H1 (cell line): ENCODE measurements at regions not wholly inside any gene's neighbourhood (a gene's known extent, or its start where the extent isn't known, plus 50 kb on each side); places are given as distances from the start of the nearest gene placed in this dataset.

Experiments used
- CTCF ChIA-PET: fragments of 300-600 bp; sonication (Branson Sonifier 250); formaldehyde crosslinking; loops from one replicate; lab custom pipeline; 2021; ENCODE audit not compliant: partially characterized antibody; lab: Charles Lee
- POLR2A ChIA-PET: fragments of 300-600 bp; sonication (Branson Sonifier 250); formaldehyde crosslinking; loops from one replicate; lab custom pipeline; 2021; ENCODE audit warnings: inconsistent platforms; ENCODE audit not compliant: partially characterized antibody; lab: Charles Lee
- DNase-seq, 2 experiments: peaks; one replicate each; pipeline versions ENCODE4 v3.0.0 to v3.0.0-alpha.2; 2010 to 2022; ENCODE audit warnings: low spot score in 2 of 2, low read depth in 1 of 2, mixed read lengths in 1 of 2
- FAIRE-seq: peaks from 2 replicates; lab custom pipeline; 2011; peaks lifted over from hg19 to GRCh38; lab: Jason Lieb, UNC
- H2AFZ ChIP-seq: 2 replicates; pipeline ENCODE4 v1.8.1; 2012; ENCODE audit warnings: low read length, inconsistent platforms
- H2AK5ac ChIP-seq: 2 replicates; pipeline ENCODE4 v1.6.1; 2013; ENCODE audit warnings: low read depth, low read length
- H2BK120ac ChIP-seq: replicated peaks from 2 replicates; pipeline ENCODE3; 2013; ENCODE audit warnings: low read depth, low read length, inconsistent platforms
- H2BK12ac ChIP-seq: 2 replicates; pipeline ENCODE4 v1.6.1; 2013; ENCODE audit warnings: low read depth, low read length
- H2BK15ac ChIP-seq: 2 replicates; pipeline ENCODE4 v1.6.1; 2013; ENCODE audit warnings: low read length
- H2BK20ac ChIP-seq: 2 replicates; pipeline ENCODE4 v1.6.1; 2013; ENCODE audit warnings: low read length
- H2BK5ac ChIP-seq: 2 replicates; pipeline ENCODE4 v1.6.1; 2013; ENCODE audit warnings: low read depth, low read length
- H3K14ac ChIP-seq: 2 replicates; pipeline ENCODE4 v1.6.1; 2013; ENCODE audit warnings: inconsistent platforms; ENCODE audit not compliant: insufficient read length
- H3K18ac ChIP-seq: 2 replicates; pipeline ENCODE4 v1.6.1; 2013; ENCODE audit warnings: low read length; ENCODE audit errors: extremely low read depth
- H3K23ac ChIP-seq: 2 replicates; pipeline ENCODE4 v1.6.1; 2013; ENCODE audit warnings: inconsistent platforms; ENCODE audit not compliant: insufficient read length
- H3K23me2 ChIP-seq: 2 replicates; pipeline ENCODE4 v1.6.1; 2013; ENCODE audit warnings: low read depth, low read length
- H3K27ac ChIP-seq: 2 replicates; pipeline ENCODE4 v1.6.1; 2011; ENCODE audit warnings: low read depth, low read length, inconsistent platforms
- H3K27me3 ChIP-seq, 4 experiments: replicated peaks in 1 of 4; 1 replicate in 1 of 4; 2 replicates in 3 of 4; pipeline versions ENCODE4 v1.6.1 to v1.8.1; 2011 to 2013; ENCODE audit warnings: low read length in 3 of 4, mild to moderate bottlenecking in 3 of 4, inconsistent platforms in 2 of 4, mixed read lengths in 2 of 4, moderate library complexity in 1 of 4; ENCODE audit not compliant: control insufficient read depth in 3 of 4, insufficient read depth in 3 of 4; ENCODE audit errors: extremely low read depth in 1 of 4
- H3K36me3 ChIP-seq, 4 experiments: 2 replicates each; pipeline versions ENCODE4 v1.6.1 to v1.8.1; 2011 to 2013; ENCODE audit warnings: mild to moderate bottlenecking in 4 of 4, low read length in 3 of 4, moderate library complexity in 2 of 4, control low read depth in 1 of 4, inconsistent platforms in 1 of 4; ENCODE audit not compliant: insufficient read depth in 4 of 4, control insufficient read depth in 2 of 4
- H3K4ac ChIP-seq: replicated peaks from 2 replicates; pipeline ENCODE3; 2013; ENCODE audit warnings: low read length, low read depth, mixed read lengths, inconsistent platforms; ENCODE audit not compliant: insufficient read length
- H3K4me1 ChIP-seq, 4 experiments: replicated peaks in 1 of 4; 1 replicate in 1 of 4; 2 replicates in 3 of 4; pipeline versions ENCODE4 v1.6.1 to v1.8.1; 2011 to 2013; ENCODE audit warnings: low read length in 3 of 4, inconsistent platforms in 2 of 4, mixed read lengths in 1 of 4; ENCODE audit not compliant: insufficient read depth in 4 of 4, control insufficient read depth in 3 of 4
- H3K4me2 ChIP-seq, 2 experiments: 2 replicates each; pipeline versions ENCODE4 v1.6.1 to v1.8.1; 2011 to 2013; ENCODE audit warnings: low read depth in 2 of 2, low read length in 2 of 2, control low read depth in 1 of 2, inconsistent platforms in 1 of 2, mild to moderate bottlenecking in 1 of 2; ENCODE audit not compliant: insufficient read depth in 1 of 2
- H3K4me3 ChIP-seq, 4 experiments: fragments of 200-600, 300-600 bp in 1 of 4; sonication (generic), shearing (Covaris generic), sonication (Bioruptor Twin) in 1 of 4; 2 replicates each; pipeline versions ENCODE4 v1.5.1 to v1.8.1; 2011 to 2016; ENCODE audit warnings: low read length in 4 of 4, low read depth in 3 of 4, control low read depth in 2 of 4, inconsistent platforms in 2 of 4, mild to moderate bottlenecking in 2 of 4, mixed read lengths in 1 of 4, moderate library complexity in 1 of 4; ENCODE audit not compliant: insufficient read depth in 2 of 4; ENCODE audit errors: extremely low read depth in 1 of 4
- H3K56ac ChIP-seq: replicated peaks from 2 replicates; pipeline ENCODE3; 2013; ENCODE audit warnings: low read depth, mild to moderate bottlenecking, mixed read lengths, low read length, inconsistent platforms; ENCODE audit not compliant: insufficient read length
- H3K79me1 ChIP-seq: 2 replicates; pipeline ENCODE4 v1.6.1; 2013; ENCODE audit warnings: low read depth, low read length, control low read depth
- H3K79me2 ChIP-seq, 2 experiments: 2 replicates each; pipeline versions ENCODE4 v1.6.1 to v1.8.1; 2012 to 2013; ENCODE audit warnings: low read length in 2 of 2, mild to moderate bottlenecking in 2 of 2, inconsistent platforms in 1 of 2; ENCODE audit not compliant: insufficient read depth in 2 of 2, control insufficient read depth in 1 of 2
- H3K9ac ChIP-seq, 4 experiments: replicated peaks in 1 of 4; 1 replicate in 1 of 4; 2 replicates in 3 of 4; pipeline versions ENCODE4 v1.6.1 to v1.8.1; 2011 to 2013; ENCODE audit warnings: low read depth in 3 of 4, low read length in 3 of 4, control low read depth in 2 of 4, mild to moderate bottlenecking in 2 of 4, moderate library complexity in 2 of 4, inconsistent platforms in 1 of 4; ENCODE audit errors: extremely low read depth in 1 of 4
- H3K9me3 ChIP-seq, 2 experiments: 2 replicates each; pipeline versions ENCODE4 v1.6.1 to v1.8.1; 2012 to 2013; ENCODE audit warnings: mild to moderate bottlenecking in 2 of 2, moderate library complexity in 2 of 2, control low read depth in 1 of 2, inconsistent platforms in 1 of 2, low read depth in 1 of 2, low read length in 1 of 2, mixed read lengths in 1 of 2; ENCODE audit not compliant: insufficient read depth in 2 of 2
- H4K20me1 ChIP-seq, 2 experiments: replicated peaks in 1 of 2; 2 replicates each; pipeline versions ENCODE3 to v1.8.1; 2011 to 2013; ENCODE audit warnings: inconsistent platforms in 2 of 2, low read length in 2 of 2, mild to moderate bottlenecking in 1 of 2; ENCODE audit not compliant: insufficient read depth in 2 of 2, control insufficient read depth in 1 of 2
- H4K5ac ChIP-seq: 2 replicates; pipeline ENCODE4 v1.6.1; 2013; ENCODE audit warnings: low read length, low read depth, mixed read lengths, inconsistent platforms; ENCODE audit not compliant: insufficient read length
- H4K8ac ChIP-seq: 2 replicates; pipeline ENCODE4 v1.8.0; 2013; ENCODE audit warnings: mild to moderate bottlenecking, moderate library complexity, low read length, inconsistent platforms; ENCODE audit not compliant: insufficient read depth; ENCODE audit errors: extremely low read depth
- H4K91ac ChIP-seq: replicated peaks from 2 replicates; pipeline ENCODE3; 2013; ENCODE audit warnings: low read length, mixed read lengths, inconsistent platforms; ENCODE audit not compliant: insufficient read length
- BCL11A ChIP-seq, 2 experiments: IDR thresholded peaks; one replicate each; pipeline ENCODE4 v1.6.1; 2011; ENCODE audit warnings: low read depth in 2 of 2, low read length in 2 of 2, mild to moderate bottlenecking in 2 of 2
- MAFK ChIP-seq: IDR thresholded peaks from 2 replicates; pipeline ENCODE4 v1.6.1; 2012; ENCODE audit warnings: low read depth, mild to moderate bottlenecking, improper control_type of control experiment, low read length
- RXRA ChIP-seq: IDR thresholded peaks from 2 replicates; pipeline ENCODE4 v1.6.1; 2011; ENCODE audit warnings: low read depth, mild to moderate bottlenecking, low read length, moderate library complexity; ENCODE audit not compliant: insufficient read depth
- TAF7 ChIP-seq: optimal IDR thresholded peaks from 2 replicates; pipeline ENCODE3; 2011; ENCODE audit warnings: low read depth, mild to moderate bottlenecking, inconsistent platforms, low read length, moderate library complexity, borderline replicate concordance

GRCh38 chr3:99131876-99132275 is 230.4 kb upstream of the DCBLD2 start:
- Histone ChIP-seq H4K20me1 (no peaks in the 10 kb centered on the region), H2AK5ac (no peak overlapping the region), H4K8ac (no peak overlapping the region), H3K79me1 (no peaks in the 10 kb centered on the region), H2BK15ac (no peak overlapping the region), H3K4me2 (no peak overlapping the region), H2BK5ac (no peak overlapping the region), H3K4me1 (no peaks in the 10 kb centered on the region), H3K36me3 (no peaks in the 10 kb centered on the region), H3K14ac (no peak overlapping the region), H3K23ac (no peak overlapping the region), H3K4me3 (no peak overlapping the region), H3K9me3 (no peaks in the 10 kb centered on the region), H3K27me3 (no peaks in the 10 kb centered on the region), H3K79me2 (no peaks in the 10 kb centered on the region), H3K4ac (no peak overlapping the region), H3K18ac (no peak overlapping the region), H2BK12ac (no peak overlapping the region), H3K23me2 (no peaks in the 10 kb centered on the region), H4K5ac (no peak overlapping the region), H2AFZ (no peak overlapping the region), H4K91ac (no peak overlapping the region), H3K56ac (no peak overlapping the region), H3K9ac (no peak overlapping the region), H3K27ac (no peak overlapping the region), H2BK20ac (no peak overlapping the region), H2BK120ac (no peak overlapping the region)
- no peak for DNase-seq
- FAIRE-seq = no peak
- TF ChIP-seq BCL11A (IDR thresholded peaks at IDR 0.05; ENCODE audit: low read depth in 2 of 2, low read length in 2 of 2) = no peak
- TF ChIP-seq MAFK = no peak
- no peak for TF ChIP-seq RXRA
- TF ChIP-seq TAF7 = no peak
- CTCF ChIA-PET = interaction anchor here (1.3 kb wide), 1 partner anchor 18 kb away, joined by 3 read pairs; no protein-coding TSS in a partner anchor
- POLR2A ChIA-PET = no interaction called here
